Omental fat pad (tissue), 3 donors: ENCODE measurements at regions not wholly inside any gene's neighbourhood (a gene's known extent, or its start where the extent isn't known, plus 50 kb on each side); places are given as distances from the start of the nearest gene placed in this dataset.

Experiments used
- ATAC-seq: fragments of 150-250 bp; one replicate; pipeline ENCODE4 v1.9.1; 2016; ENCODE audit warnings: mild to moderate bottlenecking, moderate library complexity; ENCODE audit not compliant: low FRiP score
- DNase-seq: peaks from one replicate; pipeline ENCODE4 v3.0.0-alpha.2; 2019; ENCODE audit warnings: low spot score
- CTCF ChIP-seq, 3 donors: fragments of 450-650 bp; IDR thresholded peaks; one replicate each; pipeline ENCODE4 v1.5.1; 2016 to 2017; ENCODE audit warnings: antibody characterized with exemption in 3 of 3, mild to moderate bottlenecking in 3 of 3, moderate library complexity in 2 of 3

GRCh38 chr12:58764100-58764953, 156.0 kb downstream of the LRIG3 start:
- DNase-seq (no peak), ATAC-seq (no peak)
- no peak for TF ChIP-seq CTCF (IDR thresholded peaks at IDR 0.05)

DNA sequence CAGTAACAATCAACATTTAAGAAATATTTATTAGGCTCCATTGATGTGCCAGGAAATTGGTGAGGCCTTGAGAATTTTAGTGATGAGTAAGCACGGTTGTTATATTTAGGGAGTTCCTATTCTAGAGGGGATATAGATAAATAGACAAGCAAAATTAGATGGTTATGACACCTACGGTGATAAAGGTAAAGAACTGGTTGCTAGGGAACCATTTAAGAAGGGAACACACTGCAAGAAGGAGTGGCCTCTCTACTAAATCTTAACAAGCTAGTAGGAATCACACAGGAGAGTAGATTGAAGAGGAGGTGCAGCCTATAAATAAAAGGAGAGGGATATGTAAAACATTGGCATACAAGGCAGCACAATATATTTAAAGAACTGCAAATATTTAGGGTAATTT, 155.2 kb downstream of the LRIG3 start:
- TF ChIP-seq CTCF (IDR thresholded peaks at IDR 0.05), result no peak
- no peak for DNase-seq
- ATAC-seq, result no peak

GRCh38 chr12:58765653-58766512, 154.4 kb downstream of the LRIG3 start:
- TF ChIP-seq CTCF (IDR thresholded peaks at IDR 0.05), result no peak
- no peak for DNase-seq
- ATAC-seq, result no peak

- no peak for ATAC-seq
- TF ChIP-seq CTCF (IDR thresholded peaks at IDR 0.05), result no peak
- DNase-seq, result no peak
Observed at GRCh38 chr12:58766513-58766870, 153.8 kb downstream of the LRIG3 start.

GRCh38 chr12:58767496-58767895, 152.8 kb downstream of the LRIG3 start:
- no peak for TF ChIP-seq CTCF (IDR thresholded peaks at IDR 0.05)
- DNase-seq (no peak), ATAC-seq (no peak)

DNA sequence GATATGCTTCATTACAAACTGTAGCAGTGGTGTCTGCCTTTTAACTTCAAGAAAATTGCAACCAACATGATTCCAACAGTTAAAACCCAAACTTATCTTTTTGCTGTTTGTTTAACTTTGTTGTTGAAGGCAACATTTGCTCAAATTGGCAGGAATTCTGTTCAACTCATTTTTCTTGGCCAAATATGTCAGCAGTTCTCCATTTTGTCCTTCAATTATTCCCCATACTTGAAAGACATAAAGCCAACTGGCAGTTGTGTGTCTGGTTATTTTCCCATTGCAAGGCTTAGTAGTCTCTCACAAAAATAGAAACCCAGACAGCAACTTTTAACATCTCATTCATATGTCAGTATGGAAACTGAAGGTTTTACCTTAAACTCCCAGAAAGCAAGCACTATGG, 146.3 kb downstream of the LRIG3 start:
- DNase-seq (no peak), ATAC-seq (no peak)
- no peak for TF ChIP-seq CTCF (IDR thresholded peaks at IDR 0.05)
